GM12873 (cell line): ENCODE measurements at regions not wholly inside any gene's neighbourhood (a gene's known extent, or its start where the extent isn't known, plus 50 kb on each side); places are given as distances from the start of the nearest gene placed in this dataset.

Source experiments
- TF ChIP-seq, protein P1 (sequence below): IDR thresholded peaks from 2 replicates; pipeline ENCODE4 v1.5.1; 2012; ENCODE audit warnings: low read depth, mild to moderate bottlenecking, moderate library complexity, low read length, control low read depth; ENCODE audit not compliant: insufficient read depth; ENCODE audit errors: missing control alignments

DNA sequence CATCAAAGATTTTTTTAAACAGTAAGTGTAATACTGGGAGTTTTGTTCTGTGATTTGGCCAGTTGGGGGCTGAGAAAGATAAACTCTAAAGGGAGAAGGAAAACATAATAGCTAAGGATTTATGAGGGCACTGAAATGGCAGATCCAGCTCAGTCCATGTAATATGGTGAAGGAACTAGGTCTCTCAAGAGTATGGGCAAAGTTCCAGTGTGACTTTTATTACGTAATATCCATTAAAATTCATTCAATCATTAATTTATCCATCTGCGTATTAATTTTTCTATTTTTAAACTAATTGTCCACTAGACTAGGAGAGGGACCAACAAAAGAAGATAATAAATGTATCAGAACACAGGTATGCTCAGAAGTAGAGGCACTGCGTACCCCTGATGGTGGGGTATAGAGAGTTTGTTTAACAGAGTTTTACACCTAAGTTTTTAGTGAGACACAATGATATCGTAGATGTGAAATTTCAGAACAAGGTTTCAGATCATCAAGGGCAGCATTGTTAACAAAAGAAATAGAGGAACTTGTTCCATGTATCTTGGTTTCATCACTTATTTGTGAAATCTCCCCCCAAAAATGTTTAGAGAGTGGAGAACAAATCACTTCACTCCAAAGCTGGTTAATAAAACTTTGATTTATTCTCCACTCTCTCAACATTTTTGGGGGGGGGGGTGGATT lies 351.1 kb downstream of the GRXCR1 start:
- TF ChIP-seq, protein P1, sequence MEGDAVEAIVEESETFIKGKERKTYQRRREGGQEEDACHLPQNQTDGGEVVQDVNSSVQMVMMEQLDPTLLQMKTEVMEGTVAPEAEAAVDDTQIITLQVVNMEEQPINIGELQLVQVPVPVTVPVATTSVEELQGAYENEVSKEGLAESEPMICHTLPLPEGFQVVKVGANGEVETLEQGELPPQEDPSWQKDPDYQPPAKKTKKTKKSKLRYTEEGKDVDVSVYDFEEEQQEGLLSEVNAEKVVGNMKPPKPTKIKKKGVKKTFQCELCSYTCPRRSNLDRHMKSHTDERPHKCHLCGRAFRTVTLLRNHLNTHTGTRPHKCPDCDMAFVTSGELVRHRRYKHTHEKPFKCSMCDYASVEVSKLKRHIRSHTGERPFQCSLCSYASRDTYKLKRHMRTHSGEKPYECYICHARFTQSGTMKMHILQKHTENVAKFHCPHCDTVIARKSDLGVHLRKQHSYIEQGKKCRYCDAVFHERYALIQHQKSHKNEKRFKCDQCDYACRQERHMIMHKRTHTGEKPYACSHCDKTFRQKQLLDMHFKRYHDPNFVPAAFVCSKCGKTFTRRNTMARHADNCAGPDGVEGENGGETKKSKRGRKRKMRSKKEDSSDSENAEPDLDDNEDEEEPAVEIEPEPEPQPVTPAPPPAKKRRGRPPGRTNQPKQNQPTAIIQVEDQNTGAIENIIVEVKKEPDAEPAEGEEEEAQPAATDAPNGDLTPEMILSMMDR, result no peak

DNA sequence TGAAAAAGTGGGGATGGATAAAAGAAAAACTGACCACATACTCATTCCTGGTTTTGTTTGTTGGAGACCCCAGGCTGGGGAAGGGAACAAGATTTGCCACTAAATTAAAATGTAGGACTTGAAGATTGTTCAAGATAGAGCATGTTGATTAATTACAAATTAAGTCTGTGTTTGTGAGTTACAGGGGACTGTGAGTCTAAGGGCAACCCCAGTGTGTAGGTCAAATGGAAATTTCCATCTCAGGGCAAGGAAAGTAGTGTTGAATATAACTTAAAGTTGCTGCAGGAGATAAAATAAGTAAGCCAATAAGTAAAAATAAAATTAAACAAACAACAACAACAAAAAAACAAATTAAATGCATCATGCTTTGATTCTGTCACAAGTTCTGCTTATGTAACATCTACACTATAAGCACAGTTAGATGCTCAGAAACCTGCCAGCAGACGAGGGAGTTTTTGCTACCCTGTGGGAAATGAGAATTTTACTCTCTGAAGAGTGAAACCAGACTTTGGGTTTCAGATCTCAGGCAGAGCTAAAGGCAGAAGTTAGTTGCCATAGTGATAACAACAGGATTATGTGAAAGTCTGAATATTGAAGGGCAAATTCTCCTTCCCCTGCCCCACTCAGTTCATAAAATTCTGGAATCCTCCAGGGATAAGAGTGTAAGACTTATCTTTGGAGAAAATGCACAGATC lies 352.3 kb downstream of the GRXCR1 start:
- TF ChIP-seq, protein P1, result no peak

DNA sequence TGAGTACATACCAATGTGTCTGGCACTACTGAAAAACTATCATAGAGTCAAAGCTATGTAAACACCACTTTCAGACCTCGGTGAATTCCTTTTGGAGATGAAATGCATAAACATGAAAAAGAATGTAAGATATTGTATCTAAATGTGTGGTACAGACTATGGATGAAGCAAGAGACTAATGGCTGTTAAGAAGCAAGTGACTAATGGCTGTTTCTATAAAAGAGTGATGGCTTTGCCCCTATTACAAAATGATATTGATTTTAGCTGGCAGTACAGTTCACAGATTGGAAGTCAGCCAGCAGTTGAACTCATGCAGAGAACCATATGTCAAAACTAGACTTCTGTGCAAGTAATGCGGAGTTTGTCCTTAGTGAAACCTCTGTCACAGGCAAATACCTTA lies 359.3 kb downstream of the GRXCR1 start:
- TF ChIP-seq, protein P1, result no peak

DNA sequence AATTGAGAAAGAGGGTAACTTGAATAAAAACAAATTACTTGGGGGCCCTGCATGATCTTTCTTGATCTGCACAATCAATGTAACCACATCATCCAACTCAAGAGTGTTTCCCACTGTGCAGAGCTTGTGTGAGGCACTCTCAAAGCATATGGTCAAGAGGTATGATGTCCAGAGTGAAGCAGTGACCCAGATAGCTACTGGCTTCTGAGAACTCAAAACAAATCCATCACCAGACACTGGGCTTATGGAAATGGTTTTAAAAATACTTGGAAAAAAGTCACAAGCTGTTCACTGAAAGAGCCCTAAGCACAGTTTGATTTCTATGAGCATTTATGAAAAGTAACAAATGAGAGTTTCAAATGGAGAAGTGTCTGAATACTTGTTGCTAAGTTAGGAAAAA lies 361.0 kb downstream of the GRXCR1 start:
- TF ChIP-seq, protein P1, result no peak

DNA sequence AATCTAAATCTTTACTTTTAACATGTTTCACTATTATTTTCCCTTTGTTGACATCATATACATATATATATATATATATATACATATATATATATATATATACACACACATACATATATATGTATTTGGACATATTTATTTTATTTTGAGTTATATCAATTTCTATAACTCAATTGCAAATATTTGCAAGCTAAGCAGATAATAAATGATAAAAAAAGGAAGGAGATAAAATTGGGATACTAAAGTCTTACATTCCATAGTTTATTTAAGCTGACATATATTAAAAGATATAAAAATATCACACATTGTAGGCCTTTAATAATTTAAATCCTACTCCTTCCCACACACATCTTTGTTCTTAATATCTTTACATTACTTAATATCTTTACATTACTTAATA lies 372.2 kb downstream of the GRXCR1 start:
- TF ChIP-seq, protein P1, result no peak

DNA sequence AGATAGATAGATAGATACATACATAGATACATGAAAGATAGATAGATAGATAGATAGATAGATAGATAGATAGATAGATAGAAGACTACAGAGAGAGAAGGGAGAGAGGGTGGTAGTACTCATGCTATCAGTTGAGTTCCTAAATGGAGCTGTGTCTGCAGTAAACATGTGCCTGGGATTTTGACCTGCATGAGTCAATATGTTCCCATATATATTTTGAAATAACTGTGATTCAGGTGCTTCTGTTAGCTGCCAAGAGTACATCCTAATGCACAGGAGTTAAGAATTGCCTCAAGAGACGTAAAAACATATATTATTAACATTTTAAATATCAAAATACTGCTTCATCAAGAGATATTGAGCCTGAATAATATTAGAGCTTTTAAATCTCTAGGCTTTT lies 379.4 kb downstream of the GRXCR1 start:
- TF ChIP-seq, protein P1, result no peak

DNA sequence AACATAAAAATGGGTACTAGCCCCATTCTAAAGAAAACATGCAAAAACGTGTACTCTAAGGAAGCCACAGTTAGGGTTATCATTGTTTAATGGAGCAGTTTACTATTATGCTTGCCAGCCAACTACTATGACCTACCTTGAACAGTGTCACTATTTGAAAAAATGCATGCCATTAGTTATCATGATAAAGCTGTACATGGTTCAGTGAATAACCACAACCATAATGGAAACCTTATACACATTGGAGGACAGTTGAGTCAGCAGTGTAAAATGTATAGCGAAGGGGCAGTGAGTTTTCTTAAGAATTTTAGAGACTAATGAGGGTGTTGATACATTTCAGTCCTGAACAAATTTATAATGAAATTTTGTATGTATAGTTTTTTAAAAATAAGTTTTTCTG lies 381.9 kb downstream of the GRXCR1 start:
- TF ChIP-seq, protein P1, result no peak
